ENCODE measurements at regions not wholly inside any gene's neighbourhood (a gene's known extent, or its start where the extent isn't known, plus 50 kb on each side); places are given as distances from the start of the nearest gene placed in this dataset.
"Not testable (repeated sequence)": the region's sequence is repeated elsewhere in the genome, so short reads cannot be mapped to it uniquely, and the experiment has no call there.

- DNase-seq: no peak
Measured at GRCh38 chr5:162209005-162209605, 141.5 kb downstream of the GABRG2 start.

GRCh38 chr5:162214551-162214950 lies 147.0 kb downstream of the GABRG2 start:
- no peak for DNase-seq

DNA sequence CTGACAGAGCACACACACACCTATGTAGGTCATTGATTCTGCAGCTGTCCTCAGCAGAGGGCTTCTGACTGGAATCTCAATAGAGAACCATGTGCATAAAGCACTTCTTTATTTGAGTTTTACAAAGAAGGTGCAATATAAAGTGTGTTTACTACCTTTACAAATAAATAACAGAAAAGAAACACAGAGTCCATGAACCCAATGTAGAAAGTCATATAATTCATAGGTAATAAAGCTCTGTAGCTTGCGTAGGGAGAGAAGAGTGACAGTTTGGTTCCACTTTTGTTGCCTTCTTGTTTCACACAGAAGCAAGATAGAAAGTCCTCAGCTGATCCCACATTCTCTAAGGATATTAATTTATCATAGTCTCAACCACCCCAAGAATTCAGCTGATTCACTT lies 149.5 kb downstream of the GABRG2 start:
- DNase-seq: no peak

GRCh38 chr5:162221910-162222309 lies 154.3 kb downstream of the GABRG2 start:
- DNase-seq: no peak

GRCh38 chr5:162227075-162227474 lies 159.5 kb downstream of the GABRG2 start:
- no peak for DNase-seq

GRCh38 chr5:162230348-162230747 lies 162.8 kb downstream of the GABRG2 start:
- no peak for DNase-seq

GRCh38 chr5:162231522-162231921 lies 163.9 kb downstream of the GABRG2 start:
- DNase-seq: no peak

DNA sequence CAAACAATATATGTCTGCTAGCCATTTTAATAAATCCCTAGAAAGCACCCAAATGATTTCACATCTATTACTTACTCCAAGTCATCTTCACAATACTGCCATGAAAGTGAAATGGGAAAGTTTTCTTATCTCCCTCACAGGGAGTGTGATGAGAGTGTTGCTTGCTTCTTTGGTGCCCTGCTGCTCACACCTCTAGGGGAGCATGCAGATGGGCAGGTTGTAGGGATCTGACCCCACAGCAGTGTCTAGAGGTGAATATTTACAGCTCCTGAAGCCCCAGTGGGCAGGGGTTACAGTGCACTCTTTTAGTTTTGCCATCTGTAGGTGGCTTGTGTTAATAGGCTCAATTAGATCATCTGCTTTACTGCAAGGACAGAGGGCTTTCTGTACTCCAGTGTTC lies 173.2 kb downstream of the GABRG2 start:
- DNase-seq: no peak

DNA sequence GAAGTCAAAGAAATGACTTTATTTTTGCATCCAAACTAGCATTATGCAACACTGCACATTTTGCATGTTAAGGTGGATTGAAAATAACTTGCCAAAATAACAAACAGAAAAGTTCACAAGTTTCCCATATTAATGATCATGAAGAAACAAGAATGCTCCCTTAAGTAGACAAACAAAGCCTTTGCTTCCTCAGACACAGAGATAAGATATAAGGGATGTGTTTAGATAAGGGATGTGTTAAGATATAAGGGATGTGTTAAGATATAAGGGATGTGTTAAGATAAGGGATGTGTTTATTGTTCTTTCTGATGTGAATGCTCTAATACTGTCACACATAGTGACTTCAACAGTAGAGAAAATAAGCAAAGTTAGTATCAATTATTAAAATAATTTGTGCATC lies 174.8 kb downstream of the GABRG2 start:
- no peak for DNase-seq

DNA sequence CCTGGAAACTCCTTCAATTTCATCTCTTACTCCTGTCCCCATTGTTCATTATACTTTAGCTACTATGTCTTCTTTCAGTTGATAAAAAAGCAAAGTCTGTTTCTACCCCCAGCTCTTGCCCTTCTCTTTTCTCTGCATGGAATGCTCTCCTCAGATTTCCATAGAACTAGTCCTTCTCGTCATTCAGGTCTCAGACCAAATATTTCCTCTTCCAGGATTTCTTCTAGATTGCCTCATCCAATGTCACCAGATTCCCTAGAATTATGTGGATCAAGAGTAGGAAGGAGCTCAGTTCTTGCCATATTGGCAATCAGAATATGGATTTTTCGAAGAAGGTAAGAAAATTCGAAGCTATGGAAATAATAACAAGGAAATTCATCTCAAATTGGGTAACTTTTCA lies 176.1 kb downstream of the GABRG2 start:
- DNase-seq: no peak

- DNase-seq: no peak
Measured at GRCh38 chr5:162248107-162248713, 180.6 kb downstream of the GABRG2 start.

GRCh38 chr5:162256711-162257110 lies 189.1 kb downstream of the GABRG2 start:
- no peak for DNase-seq

- no peak for DNase-seq
Measured at GRCh38 chr5:162268694-162269481, 201.3 kb downstream of the GABRG2 start.

- DNase-seq: no peak
Measured at GRCh38 chr5:162272417-162272816, 204.8 kb downstream of the GABRG2 start.

- no peak for DNase-seq
Measured at GRCh38 chr5:162274679-162275078, 207.1 kb downstream of the GABRG2 start.

DNA sequence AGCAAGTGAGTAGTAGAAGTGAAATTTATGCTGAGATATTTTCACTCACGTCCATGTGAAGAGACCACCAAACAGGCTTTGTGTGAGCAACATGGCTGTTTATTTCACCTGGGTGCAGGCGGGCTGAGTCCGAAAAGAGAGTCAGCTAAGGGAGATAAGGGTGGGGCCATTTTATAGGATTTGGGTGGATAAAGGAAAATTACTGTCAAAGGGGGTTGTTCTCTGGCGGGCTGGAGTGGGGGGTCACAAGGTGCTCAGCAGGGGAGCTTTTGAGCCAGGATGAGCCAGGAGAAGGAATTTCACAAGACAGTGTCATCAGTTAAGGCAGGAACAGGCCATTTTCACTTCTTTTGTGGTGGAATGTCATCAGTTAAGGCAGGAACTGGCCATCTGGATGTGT lies 207.8 kb downstream of the GABRG2 start:
- DNase-seq: not testable (repeated sequence)

GRCh38 chr5:162282191-162282590 lies 214.6 kb downstream of the GABRG2 start:
- no peak for DNase-seq

DNA sequence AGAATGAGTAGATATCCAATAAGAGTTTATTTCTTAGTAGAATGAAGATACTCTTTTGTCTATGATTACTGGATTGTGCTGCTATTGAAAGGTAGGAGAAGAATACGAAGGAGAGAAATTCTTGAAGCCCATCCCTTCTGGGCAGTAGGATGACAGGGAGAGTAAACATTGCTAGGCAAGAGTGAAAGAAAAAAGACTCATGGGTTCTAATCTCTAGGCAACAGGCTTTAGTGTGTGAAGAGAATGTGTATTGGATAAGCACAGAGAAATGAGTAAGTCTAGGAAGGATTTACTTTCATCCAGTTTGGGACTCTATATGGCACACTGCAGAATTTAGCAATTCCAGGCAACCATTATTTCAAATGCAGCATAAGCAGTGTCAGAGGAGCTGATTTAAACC lies 216.0 kb downstream of the GABRG2 start:
- DNase-seq: no peak

DNA sequence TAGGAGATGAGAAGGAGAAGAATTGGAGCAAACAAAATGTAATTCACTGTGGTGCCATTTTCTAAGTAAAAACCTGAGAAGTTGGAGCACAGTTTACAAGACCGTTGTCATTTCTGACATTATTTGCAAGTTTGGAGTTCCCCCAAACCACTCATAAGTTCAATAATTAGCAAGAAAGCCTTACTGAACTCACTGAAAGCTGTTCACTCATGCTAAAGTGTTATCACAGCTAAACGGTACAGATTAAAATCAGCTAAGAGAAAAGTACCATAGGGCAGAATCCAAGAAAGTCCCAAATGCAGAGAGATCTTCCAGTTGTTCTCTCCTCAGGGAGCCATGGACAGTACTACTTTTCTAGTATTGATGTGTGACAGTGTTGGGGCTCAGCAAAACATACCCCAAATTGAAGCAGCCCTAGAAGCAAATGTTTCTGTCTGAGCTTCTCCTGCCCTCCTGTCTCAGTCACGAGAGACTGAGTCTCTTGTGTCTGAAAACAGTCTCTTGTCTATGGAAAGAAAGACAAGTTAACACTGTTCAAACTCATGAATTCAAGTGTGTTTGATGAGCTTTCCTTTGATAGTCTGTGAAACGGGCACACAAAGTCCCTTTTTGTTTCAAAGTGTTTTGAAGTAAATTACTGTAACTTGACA lies 221.2 kb downstream of the GABRG2 start:
- no peak for DNase-seq

DNA sequence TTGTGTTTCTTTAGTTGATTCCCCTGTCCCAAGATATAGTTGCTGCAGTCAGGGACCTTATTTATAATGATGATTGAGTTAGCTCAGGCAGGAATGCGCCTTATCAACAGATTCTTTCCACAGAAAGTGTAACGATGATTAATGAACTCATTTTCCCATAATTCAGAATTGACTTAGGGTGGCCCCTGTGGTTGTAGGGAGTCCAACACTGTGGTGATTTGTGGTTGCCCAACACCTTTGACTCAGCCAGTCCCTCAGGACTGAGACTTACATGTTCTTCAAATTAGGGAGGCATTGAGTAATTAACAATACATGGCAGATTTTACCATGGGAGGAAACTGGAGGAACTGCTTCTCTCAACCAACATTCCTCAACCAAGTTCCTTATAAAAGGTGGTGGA lies 221.9 kb downstream of the GABRG2 start:
- DNase-seq: no peak

- no peak for DNase-seq
Measured at GRCh38 chr5:162299793-162300192, 232.2 kb downstream of the GABRG2 start.

DNA sequence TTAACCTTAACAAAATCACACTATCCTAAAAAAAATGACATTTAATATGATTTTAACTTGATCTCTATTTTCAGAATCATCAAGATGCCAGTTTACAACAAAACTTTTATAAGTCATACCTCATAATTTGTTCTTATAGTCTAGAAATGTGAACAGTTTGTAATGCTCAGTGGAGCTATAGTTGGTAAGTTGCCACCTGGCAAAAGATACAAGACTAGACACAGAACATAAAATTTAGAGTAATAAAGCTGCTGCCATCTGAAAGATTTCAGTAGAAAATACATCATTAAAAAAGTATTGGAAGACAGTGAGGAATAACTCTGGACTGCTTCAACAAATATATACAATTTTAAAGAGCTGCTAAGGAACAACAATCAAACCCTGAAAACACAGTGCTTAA lies 233.8 kb downstream of the GABRG2 start:
- DNase-seq: no peak

- no peak for DNase-seq
Measured at GRCh38 chr5:162323466-162323865, 255.9 kb downstream of the GABRG2 start.

DNA sequence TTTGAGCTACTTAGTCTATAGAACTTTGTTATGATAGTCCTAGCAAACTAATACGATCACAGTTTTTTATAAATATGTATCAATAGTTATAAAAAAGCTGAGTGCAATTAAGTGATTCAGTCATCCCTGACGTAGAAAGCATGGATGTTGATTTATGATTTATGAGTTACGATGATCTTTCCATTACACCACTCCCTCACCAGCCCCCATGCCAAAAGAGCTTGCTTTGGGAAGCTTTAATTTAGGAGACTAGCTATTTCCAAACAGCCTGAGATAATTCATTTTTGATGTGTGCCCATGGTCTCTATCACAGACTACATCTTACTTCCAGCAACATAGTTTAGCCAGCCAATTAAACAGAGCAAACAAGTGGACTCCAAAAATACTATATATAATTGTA lies 256.8 kb downstream of the GABRG2 start:
- no peak for DNase-seq

Measured in CD4-positive, alpha-beta T cell treated with Interleukin-1 beta for 1 hour (primary cell).